Posterior cingulate gyrus (tissue), 11 donors: ENCODE measurements at regions not wholly inside any gene's neighbourhood (a gene's known extent, or its start where the extent isn't known, plus 50 kb on each side); places are given as distances from the start of the nearest gene placed in this dataset.
A peak's percentile ranks its signal among the peaks of the same experiment; 100 is the strongest.
"Not testable (repeated sequence)": the region's sequence is repeated elsewhere in the genome, so short reads cannot be mapped to it uniquely, and the experiment has no call there.

ENCODE experiments used
- DNase-seq, 10 donors: peaks; one replicate each; pipeline versions ENCODE4 v3.0.0 to v3.0.0-alpha.2; 2020 to 2021; ENCODE audit warnings: mixed read lengths in 3 of 10
- intact Hi-C: fragments of 100-400 bp; cut with DNase I; formaldehyde crosslinking; loops from one replicate; pipeline ENCODE4 v1.15.1; 2023

GRCh38 chr3:40876496-40876895 is 322.8 kb upstream of the CTNNB1 start:
- no peak for DNase-seq
- intact Hi-C loops = no loop called here

DNA sequence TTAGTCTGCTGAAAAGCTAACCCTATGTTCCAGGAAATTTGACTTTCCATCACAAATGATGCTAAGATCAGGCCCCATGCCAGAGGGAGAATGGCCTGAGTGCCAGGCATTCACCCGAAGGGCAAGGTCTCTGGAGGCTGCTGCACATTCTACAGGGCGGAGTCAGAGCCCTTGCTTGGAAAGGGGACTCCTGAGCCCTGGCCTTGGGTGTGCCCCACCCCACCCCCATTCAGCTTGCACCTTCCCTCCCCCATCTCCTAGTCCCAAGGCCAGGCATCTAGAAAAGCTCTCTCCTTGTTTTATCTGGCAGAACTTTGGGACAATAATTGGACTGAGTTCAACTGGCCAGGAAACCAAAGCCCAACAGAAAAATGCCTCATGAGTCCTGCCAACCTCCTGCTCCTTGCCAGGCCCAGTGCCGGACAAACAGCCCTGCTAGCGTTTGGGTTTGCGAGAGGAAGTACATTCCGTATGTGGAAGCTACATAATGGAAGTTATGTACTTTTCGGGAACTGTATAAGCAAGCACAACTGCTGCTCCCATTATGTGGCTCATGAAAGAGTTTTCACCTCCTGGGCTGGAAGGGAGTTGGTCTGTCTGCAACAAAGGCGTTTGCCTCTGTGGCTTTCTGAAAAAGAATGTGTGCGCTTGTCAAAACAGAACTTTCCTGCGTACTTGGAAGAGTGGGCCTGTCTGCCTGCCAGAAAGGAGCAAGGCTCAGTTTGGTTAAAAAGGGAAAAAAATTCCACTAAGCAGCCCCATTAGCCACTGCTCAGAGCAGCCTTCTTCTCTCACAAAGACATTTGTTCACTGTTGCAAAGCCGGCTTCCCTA is 321.5 kb upstream of the CTNNB1 start:
- peak in 9 of 10 donors; percentile 20 to 88 (median 40) for DNase-seq
- intact Hi-C loops = no loop called here

DNA sequence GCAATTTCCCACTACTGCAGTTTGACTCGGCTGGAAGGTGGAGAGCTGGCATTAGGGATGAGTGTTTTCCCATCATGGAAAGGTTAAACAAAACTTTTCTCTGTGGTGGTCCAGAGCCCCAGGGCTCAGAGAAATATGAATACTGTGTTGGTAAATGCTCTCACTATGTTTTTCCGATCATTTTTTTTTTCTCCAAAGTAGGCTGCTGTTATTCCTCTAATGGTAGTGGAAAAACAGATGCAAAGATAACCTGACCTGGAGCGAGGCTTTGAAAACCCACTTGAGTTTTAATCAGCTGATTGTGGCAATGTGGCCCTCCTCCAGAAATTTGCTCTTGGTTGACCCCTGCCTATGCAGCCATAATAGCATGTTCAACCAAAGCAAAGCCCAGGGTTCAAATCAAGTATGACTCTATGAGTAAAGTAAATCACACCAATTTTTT is 320.8 kb upstream of the CTNNB1 start:
- intact Hi-C loops = no loop called here
- no peak for DNase-seq

- DNase-seq = no peak
- intact Hi-C loops = no loop called here
These were observed 313.9 kb upstream of the CTNNB1 start for GRCh38 chr3:40885430-40885829.

GRCh38 chr3:40886660-40887425 is 312.5 kb upstream of the CTNNB1 start:
- intact Hi-C loops = no loop called here
- DNase-seq = no peak

DNA sequence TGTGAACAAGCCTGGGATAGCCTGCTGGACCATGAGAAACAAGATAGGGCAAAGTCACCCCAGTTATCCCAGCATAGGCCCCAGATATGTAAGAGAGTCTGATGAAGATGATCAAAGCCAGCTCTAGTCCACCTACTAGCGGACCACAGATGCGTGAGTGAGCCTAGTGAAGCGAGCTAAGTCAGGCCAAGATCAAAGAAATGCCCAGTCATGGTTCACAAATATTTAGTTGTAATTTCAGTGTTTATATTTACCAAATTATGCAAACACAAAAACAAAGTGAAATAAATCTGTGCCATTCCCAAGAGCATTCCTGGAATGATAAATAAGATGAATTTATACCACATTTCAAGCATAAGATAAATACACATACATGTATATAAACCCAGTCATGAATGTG is 308.1 kb upstream of the CTNNB1 start:
- intact Hi-C loops = no loop called here

GRCh38 chr3:40895109-40895508 is 304.2 kb upstream of the CTNNB1 start:
- DNase-seq = no peak
- intact Hi-C loops = no loop called here

More for the DNA sequence above, 308.1 kb upstream of the CTNNB1 start:
- no peak for DNase-seq

DNA sequence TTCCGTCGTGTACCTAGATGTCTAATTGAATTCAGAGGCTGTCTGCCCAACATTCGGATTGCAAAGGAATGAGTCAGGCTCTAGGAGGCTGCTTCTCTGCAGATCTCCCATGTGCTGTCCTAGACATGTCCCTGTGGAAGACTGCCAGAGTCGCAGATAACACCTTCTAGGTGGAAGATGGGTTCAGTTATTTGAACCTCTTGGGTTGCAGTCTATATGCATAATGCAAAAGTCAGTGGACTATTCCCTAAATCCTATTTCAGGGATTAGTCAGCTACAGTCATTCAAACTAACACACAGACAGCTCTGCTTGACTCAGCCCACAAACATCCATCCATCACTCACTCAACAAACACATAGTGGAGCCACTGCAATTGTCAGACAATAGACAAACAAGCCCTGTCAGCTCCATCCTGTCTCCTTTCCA is 300.0 kb upstream of the CTNNB1 start:
- intact Hi-C loops = no loop called here
- DNase-seq = no peak

- intact Hi-C loops = no loop called here
- DNase-seq = no peak
These were observed 298.0 kb upstream of the CTNNB1 start for GRCh38 chr3:40901298-40901697.

GRCh38 chr3:40901796-40902195 is 297.5 kb upstream of the CTNNB1 start:
- DNase-seq = no peak
- intact Hi-C loops = no loop called here

DNA sequence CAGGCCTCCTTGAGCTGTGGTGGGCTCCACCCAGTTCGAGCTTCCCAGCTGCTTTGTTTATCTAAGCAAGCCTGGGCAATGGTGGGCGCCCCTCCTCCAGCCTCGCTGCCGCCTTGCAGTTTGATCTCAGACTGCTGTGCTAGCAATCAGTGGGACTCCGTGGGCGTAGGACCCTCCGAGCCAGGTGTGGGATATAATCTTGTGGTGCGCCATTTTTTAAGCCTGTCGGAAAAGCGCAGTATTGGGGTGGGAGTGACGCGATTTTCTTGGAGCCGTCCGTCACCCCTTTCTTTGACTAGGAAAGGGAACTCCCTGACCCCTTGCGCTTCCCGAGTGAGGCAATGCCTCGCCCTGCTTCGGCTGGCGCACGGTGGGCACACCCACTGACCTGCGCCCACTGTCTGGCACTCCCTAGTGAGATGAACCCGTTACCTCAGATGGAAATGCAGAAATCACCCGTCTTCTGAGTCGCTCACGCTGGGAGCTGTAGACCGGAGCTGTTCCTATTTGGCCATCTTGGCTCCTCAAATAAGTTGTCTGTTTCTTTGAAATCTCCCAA is 291.3 kb upstream of the CTNNB1 start:
- peak in 1 of 10 donors; percentile 35 for DNase-seq
- intact Hi-C loops = not testable (repeated sequence)

DNA sequence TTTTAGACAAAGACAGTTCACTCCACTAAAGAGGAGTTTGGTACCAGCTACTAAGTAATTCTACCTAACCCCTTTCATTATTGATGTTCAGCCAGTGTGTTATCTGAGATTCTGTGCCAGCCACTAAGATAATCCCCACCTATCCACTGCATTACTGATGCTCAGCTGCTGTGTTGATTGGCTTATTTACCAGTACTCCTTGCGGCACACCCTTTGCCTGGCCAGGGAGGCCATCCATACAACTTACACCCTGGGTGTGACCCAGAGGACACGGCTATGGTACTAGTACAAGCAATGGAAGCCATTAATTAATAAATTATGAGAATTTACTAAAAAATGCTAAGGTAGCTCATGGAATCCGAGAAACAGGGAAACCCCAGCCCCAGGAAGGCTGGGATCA is 290.7 kb upstream of the CTNNB1 start:
- peak in 1 of 10 donors; percentile 37 for DNase-seq
- intact Hi-C loops = no loop called here

DNA sequence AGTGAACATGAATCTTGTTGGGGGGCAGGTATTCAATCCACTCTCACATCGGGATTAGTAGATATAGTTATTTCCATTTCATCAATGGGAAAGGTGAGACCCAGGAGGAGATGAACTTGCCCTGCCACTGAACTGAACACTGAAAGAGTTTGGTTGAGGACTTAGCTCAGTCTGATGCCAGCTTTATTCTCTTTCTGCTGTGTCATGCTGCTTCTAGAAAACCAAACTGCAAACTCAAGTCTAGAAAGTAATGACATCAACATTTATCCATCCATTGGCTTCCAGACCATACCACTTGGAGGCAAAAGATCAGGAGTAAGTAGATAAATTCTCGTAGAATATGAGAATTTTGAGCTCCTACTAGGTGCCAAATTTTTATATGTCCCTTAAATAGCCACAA is 288.0 kb upstream of the CTNNB1 start:
- intact Hi-C loops = no loop called here

DNA sequence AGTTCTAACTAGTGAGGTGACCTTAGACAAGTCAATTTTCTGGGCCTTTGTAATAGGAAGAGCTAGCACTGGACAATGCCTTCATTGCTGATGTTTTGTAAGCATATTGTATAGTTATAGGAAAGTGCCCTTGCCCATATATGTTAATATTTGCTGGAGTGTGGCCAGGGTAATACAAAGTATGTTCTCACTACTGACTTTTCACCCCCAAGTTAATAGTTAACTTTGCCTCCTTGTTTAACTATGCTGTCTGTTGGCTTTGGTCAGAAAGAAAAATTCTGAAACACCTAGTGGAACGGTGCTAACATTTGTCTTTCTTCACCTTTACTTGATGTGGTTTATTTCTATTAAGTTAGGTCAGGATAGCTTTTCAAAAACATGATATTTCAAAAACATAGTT is 287.4 kb upstream of the CTNNB1 start:
- intact Hi-C loops = no loop called here

More for the DNA sequence above, 288.0 kb upstream of the CTNNB1 start:
- DNase-seq = no peak

GRCh38 chr3:40912461-40912860 is 286.8 kb upstream of the CTNNB1 start:
- intact Hi-C loops = no loop called here

More for the DNA sequence above, 287.4 kb upstream of the CTNNB1 start:
- no peak for DNase-seq

GRCh38 chr3:40913192-40913591 is 286.1 kb upstream of the CTNNB1 start:
- DNase-seq = no peak
- intact Hi-C loops = no loop called here

More at GRCh38 chr3:40912461-40912860, 286.8 kb upstream of the CTNNB1 start:
- DNase-seq = no peak

DNA sequence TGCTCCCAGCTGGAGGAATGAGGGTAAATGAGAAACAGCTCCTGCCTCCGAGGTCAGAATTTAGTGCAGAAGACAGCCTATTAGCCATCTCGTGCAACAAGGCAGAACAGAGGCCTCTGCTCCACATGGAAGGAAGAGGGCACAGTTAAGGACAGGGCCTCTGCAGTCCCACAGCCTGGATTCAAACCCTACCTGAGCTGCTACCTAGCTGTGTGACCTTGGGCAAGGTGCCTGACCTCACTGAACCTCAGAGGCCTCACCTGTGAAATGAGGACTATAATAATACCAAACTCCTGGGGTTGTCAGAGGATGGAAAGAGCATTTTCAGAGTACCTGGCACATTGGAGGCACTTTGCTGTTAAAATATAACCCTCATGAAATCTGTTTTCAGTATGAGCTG is 285.7 kb upstream of the CTNNB1 start:
- intact Hi-C loops = no loop called here
- no peak for DNase-seq

DNA sequence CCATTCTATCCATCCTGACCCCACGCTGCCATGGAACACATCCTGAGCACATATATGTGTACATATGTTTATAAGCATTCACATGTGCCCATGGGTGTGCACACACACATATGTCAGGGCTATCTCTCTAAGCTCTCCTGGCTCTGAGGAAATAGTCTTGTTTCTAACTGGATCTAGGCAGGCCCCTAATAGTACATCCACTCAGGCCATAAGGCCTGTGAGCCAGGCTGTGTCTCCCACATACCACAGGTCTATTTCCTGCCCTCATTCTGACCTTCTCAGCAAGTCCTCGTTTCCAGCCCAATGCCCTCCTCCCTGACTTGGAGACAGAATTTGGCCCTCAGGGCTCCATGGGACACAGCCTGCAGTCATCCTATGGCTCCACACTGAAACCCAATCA is 284.8 kb upstream of the CTNNB1 start:
- no peak for DNase-seq
- intact Hi-C loops = no loop called here

DNA sequence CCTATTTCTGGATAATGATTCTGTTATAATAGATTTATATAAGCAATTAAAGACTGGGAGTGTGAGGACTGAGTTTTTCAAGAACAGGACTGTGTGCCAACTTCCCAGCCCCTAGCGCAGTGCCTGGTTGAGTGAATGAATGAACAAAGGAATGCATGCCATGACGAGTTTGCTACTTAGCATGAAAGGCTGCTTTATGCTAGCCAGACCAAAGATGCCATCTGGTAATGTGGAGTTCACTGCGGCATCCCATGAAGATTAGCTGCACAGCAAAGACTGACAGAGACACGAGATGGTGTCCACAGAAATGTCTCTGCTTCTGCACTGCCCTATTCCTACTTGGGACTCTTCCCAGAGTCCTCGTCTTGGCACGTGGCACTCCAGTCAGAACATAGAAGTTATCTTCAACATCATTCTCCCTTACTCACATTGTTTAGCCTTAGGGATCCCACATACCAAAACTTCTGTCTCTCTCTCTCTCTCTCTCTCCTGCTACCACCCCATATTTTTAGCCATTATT is 283.9 kb upstream of the CTNNB1 start:
- peak in 2 of 10 donors; percentile 15 to 16 for DNase-seq
- intact Hi-C loops = no loop called here

DNA sequence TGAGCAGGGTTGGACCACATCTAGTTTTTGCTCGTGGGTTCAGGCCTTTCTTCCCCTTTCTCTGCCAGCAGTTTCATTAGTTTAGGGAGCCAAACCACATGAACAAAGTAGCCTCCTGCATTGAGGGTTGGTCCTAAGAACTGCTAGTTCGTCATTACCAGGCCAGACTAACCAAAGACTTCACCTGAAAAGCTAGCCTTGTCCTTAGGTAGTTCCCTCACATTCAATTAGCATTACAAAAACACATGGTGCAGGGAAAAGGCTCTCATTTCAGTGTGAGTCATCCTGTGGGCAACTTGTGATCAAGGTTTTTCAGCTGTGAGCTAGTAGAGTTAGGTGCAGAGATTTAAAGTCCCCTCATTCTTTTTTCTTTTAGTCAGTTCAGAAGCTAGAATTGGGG is 279.3 kb upstream of the CTNNB1 start:
- intact Hi-C loops = no loop called here
- no peak for DNase-seq

DNA sequence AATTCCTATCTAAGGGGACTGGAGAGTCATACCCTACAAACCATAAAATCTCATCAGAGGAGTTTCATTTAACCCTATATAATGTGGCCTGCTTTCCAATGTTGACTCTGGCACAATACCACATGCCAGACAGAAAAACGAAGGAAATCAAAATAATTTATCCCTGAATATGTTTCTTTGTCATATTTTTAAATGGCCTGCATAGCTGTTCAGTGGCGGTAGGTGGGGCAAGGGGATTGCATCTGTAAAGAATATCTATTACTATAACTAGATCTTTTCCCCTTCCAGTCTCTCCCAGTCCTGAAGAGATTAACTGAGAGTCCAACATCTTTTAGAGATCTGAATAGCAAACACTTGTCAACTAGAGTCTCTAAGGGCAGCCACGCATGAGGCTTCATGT is 278.1 kb upstream of the CTNNB1 start:
- no peak for DNase-seq
- intact Hi-C loops = no loop called here
